HG03432 (cell line): ENCODE measurements at regions not wholly inside any gene's neighbourhood (a gene's known extent, or its start where the extent isn't known, plus 50 kb on each side); places are given as distances from the start of the nearest gene placed in this dataset.
"Not testable (repeated sequence)": the region's sequence is repeated elsewhere in the genome, so short reads cannot be mapped to it uniquely, and the experiment has no call there.

ENCODE experiments used
- ATAC-seq: cut with Tn5 transposase; IDR thresholded peaks from one replicate; pipeline ENCODE4 v1.9.1; 2021; ENCODE audit warnings: mild to moderate bottlenecking, moderate library complexity; ENCODE audit not compliant: unreplicated experiment

GRCh38 chr10:37476285-37476684 lies 350.9 kb downstream of the ANKRD30A start:
- ATAC-seq: no peak

- no peak for ATAC-seq
Measured at GRCh38 chr10:37474645-37475044, 349.2 kb downstream of the ANKRD30A start.

- no peak for ATAC-seq
Measured at GRCh38 chr10:37473906-37474305, 348.5 kb downstream of the ANKRD30A start.

GRCh38 chr10:37467246-37467645 lies 341.8 kb downstream of the ANKRD30A start:
- ATAC-seq: no peak

GRCh38 chr10:37456456-37456855 lies 331.1 kb downstream of the ANKRD30A start:
- no peak for ATAC-seq

GRCh38 chr10:37448161-37448560 lies 322.8 kb downstream of the ANKRD30A start:
- no peak for ATAC-seq

- ATAC-seq: no peak
Measured at GRCh38 chr10:37442882-37443281, 317.5 kb downstream of the ANKRD30A start.

- ATAC-seq: not testable (repeated sequence)
Measured at GRCh38 chr10:37441224-37441623, 315.8 kb downstream of the ANKRD30A start.

- no peak for ATAC-seq
Measured at GRCh38 chr10:37439826-37440225, 314.4 kb downstream of the ANKRD30A start.

GRCh38 chr10:37436357-37436756 lies 311.0 kb downstream of the ANKRD30A start:
- no peak for ATAC-seq

GRCh38 chr10:37434091-37434490 lies 308.7 kb downstream of the ANKRD30A start:
- ATAC-seq: no peak
